MM.1S (cell line): ENCODE measurements at regions not wholly inside any gene's neighbourhood (a gene's known extent, or its start where the extent isn't known, plus 50 kb on each side); places are given as distances from the start of the nearest gene placed in this dataset.

Experiments
- CTCF ChIP-seq: fragments of 300-600 bp; sonication (generic); IDR thresholded peaks from 2 replicates; pipeline ENCODE4 v1.5.1; 2016; ENCODE audit warnings: antibody characterized with exemption, low read length, mixed read lengths
- EZH2 ChIP-seq: fragments of 300-600 bp; sonication (generic); optimal IDR thresholded peaks from 2 replicates; pipeline ENCODE3; 2017; ENCODE audit warnings: low read depth, mild to moderate bottlenecking, antibody characterized with exemption, low read length, mixed read lengths

DNA sequence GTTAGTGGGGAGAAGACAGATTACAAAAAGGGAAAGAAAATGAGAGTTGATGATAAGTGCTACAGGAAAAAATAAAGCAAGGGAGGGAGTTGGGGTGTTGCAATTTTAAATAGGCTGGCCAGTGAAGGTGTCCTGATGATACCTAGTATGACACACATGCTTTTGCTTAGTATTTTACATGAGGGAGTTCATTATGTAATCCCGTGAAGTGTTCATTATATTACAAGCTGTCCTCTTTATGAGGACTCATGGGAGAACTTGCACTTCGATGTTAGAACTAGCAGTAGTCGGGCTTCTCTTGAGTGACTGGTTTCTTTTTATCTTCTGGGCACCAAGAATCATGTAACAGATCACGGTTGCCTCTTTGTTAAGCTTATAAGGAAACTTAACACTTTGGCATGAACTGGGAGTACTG is 102.3 kb upstream of the MTPN start:
- TF ChIP-seq CTCF (no peak), EZH2 (no peak)
